HL-60 (cell line): ENCODE measurements at regions not wholly inside any gene's neighbourhood (a gene's known extent, or its start where the extent isn't known, plus 50 kb on each side); places are given as distances from the start of the nearest gene placed in this dataset.

Source experiments
- CTCF ChIP-seq: IDR thresholded peaks from one replicate; pipeline ENCODE4 v1.5.1; 2011; ENCODE audit warnings: low read length, control low read depth, inconsistent platforms; ENCODE audit not compliant: insufficient read depth
- GABPA ChIP-seq: IDR thresholded peaks from 2 replicates; pipeline ENCODE4 v1.6.1; 2012; ENCODE audit warnings: low read depth
- POLR2AphosphoS5 ChIP-seq: IDR thresholded peaks from 2 replicates; pipeline ENCODE4 v1.6.1; 2012; ENCODE audit warnings: low read depth
- REST ChIP-seq: IDR thresholded peaks from 2 replicates; pipeline ENCODE4 v1.6.1; 2012; ENCODE audit warnings: low read depth; ENCODE audit not compliant: insufficient replicate concordance
- SPI1 ChIP-seq: IDR thresholded peaks from 2 replicates; pipeline ENCODE4 v1.6.1; 2012; ENCODE audit warnings: low read depth, mild to moderate bottlenecking, borderline replicate concordance

- TF ChIP-seq CTCF (no peak), POLR2AphosphoS5 (no peak), REST (no peak), GABPA (no peak), SPI1 (no peak)
Observed at GRCh38 chr6:169921217-169921616, 169.8 kb downstream of the ERMARD start.
